GM12878 (cell line): ENCODE measurements at regions not wholly inside any gene's neighbourhood (a gene's known extent, or its start where the extent isn't known, plus 50 kb on each side); places are given as distances from the start of the nearest gene placed in this dataset.

ENCODE experiments used
- FOS ChIP-seq: IDR thresholded peaks from 3 replicates; pipeline ENCODE4 v1.6.1; 2011; ENCODE audit warnings: borderline replicate concordance; ENCODE audit not compliant: insufficient read length; ENCODE audit errors: extremely low read depth
- NFXL1 ChIP-seq: fragments of 450-650 bp; IDR thresholded peaks from 2 replicates; pipeline ENCODE4 v1.6.1; 2017; ENCODE audit warnings: antibody characterized with exemption, mild to moderate bottlenecking, borderline replicate concordance
- NR2F1 ChIP-seq: fragments of 450-650 bp; conservative IDR thresholded peaks from 2 replicates; pipeline ENCODE4 v1.6.1; 2017; ENCODE audit warnings: mild to moderate bottlenecking
- POLR2A ChIP-seq: IDR thresholded peaks from 2 replicates; pipeline ENCODE4 v1.6.1; 2011; ENCODE audit warnings: low read depth, mild to moderate bottlenecking, low read length
- SUZ12 ChIP-seq: fragments of 200-600 bp; sonication (generic); IDR thresholded peaks from one replicate; pipeline ENCODE4 v1.6.1; 2018; ENCODE audit warnings: antibody characterized with exemption, mild to moderate bottlenecking; ENCODE audit not compliant: unreplicated experiment
- TBL1XR1 ChIP-seq: IDR thresholded peaks from 2 replicates; pipeline ENCODE4 v1.6.1; 2012; ENCODE audit warnings: low read depth, low read length, improper control_type of control experiment
- TF ChIP-seq, protein P1 (sequence below), 3 experiments: IDR thresholded peaks in 2 of 3; conservative IDR thresholded peaks in 1 of 3; 2 replicates each; pipeline ENCODE4 v1.5.1; 2011; ENCODE audit warnings: low read depth in 3 of 3, low read length in 3 of 3, mild to moderate bottlenecking in 3 of 3, control low read depth in 2 of 3, moderate library complexity in 2 of 3, inconsistent platforms in 1 of 3, mixed read lengths in 1 of 3; ENCODE audit not compliant: control insufficient read depth in 2 of 3, insufficient read depth in 1 of 3; ENCODE audit errors: extremely low read depth in 1 of 3
- TF ChIP-seq, protein P2 (sequence below): IDR thresholded peaks from 2 replicates; pipeline ENCODE4 v1.6.1; 2011; ENCODE audit warnings: borderline replicate concordance, low read depth, mild to moderate bottlenecking, moderate library complexity, mixed read lengths, low read length; ENCODE audit not compliant: insufficient read depth; ENCODE audit errors: extremely low read length
- TF ChIP-seq, protein P3 (sequence below): IDR thresholded peaks from 2 replicates; pipeline ENCODE4 v1.6.1; 2012; ENCODE audit warnings: low read depth, low read length, improper control_type of control experiment

DNA sequence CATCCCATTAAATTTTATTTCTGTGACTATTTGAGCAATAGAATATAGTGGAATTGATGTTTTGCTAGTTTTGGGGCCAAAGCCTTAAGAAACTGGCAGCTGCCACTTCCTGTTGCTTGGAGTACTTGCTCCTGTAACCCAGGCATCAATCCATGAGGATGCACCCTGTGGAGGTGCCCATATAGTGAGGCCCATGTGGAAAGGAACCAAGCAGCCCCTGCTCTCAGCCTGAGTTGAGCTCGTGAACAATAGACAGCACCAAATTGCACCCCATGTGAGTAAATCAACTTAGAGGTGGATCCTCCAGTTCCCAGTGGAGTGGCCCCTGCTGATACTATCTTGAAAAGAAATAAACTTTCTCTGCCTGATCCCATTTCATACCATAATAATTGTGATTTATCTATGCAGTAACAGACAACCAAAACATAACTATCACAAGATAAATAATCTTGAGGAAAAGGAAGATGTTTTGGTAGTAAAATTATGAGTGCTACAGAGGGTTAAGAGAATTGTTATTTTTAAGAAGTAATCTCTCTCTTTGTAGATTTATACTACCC, 481.9 kb downstream of the TBC1D32 start:
- TF ChIP-seq, protein P1, sequence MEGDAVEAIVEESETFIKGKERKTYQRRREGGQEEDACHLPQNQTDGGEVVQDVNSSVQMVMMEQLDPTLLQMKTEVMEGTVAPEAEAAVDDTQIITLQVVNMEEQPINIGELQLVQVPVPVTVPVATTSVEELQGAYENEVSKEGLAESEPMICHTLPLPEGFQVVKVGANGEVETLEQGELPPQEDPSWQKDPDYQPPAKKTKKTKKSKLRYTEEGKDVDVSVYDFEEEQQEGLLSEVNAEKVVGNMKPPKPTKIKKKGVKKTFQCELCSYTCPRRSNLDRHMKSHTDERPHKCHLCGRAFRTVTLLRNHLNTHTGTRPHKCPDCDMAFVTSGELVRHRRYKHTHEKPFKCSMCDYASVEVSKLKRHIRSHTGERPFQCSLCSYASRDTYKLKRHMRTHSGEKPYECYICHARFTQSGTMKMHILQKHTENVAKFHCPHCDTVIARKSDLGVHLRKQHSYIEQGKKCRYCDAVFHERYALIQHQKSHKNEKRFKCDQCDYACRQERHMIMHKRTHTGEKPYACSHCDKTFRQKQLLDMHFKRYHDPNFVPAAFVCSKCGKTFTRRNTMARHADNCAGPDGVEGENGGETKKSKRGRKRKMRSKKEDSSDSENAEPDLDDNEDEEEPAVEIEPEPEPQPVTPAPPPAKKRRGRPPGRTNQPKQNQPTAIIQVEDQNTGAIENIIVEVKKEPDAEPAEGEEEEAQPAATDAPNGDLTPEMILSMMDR (IDR thresholded peaks at IDR 0.05 in 2 of 3, conservative IDR thresholded peaks at IDR 0.05 in 1 of 3; ENCODE audit: control insufficient read depth in 2 of 3, extremely low read depth in 1 of 3, insufficient read depth in 1 of 3, low read depth in 3 of 3, low read length in 3 of 3), result no peak
- TF ChIP-seq SUZ12 (no peak), NR2F1 (no peak), NFXL1 (no peak), POLR2A (no peak), TBL1XR1 (no peak), FOS (no peak)
- TF ChIP-seq, protein P2, sequence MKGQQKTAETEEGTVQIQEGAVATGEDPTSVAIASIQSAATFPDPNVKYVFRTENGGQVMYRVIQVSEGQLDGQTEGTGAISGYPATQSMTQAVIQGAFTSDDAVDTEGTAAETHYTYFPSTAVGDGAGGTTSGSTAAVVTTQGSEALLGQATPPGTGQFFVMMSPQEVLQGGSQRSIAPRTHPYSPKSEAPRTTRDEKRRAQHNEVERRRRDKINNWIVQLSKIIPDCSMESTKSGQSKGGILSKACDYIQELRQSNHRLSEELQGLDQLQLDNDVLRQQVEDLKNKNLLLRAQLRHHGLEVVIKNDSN, result no peak
- TF ChIP-seq, protein P3, sequence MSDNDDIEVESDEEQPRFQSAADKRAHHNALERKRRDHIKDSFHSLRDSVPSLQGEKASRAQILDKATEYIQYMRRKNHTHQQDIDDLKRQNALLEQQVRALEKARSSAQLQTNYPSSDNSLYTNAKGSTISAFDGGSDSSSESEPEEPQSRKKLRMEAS, result no peak
